Panc1 (cell line): ENCODE measurements at regions not wholly inside any gene's neighbourhood (a gene's known extent, or its start where the extent isn't known, plus 50 kb on each side); places are given as distances from the start of the nearest gene placed in this dataset.

ENCODE experiments used
- POLR2AphosphoS5 ChIP-seq: IDR thresholded peaks from 2 replicates; pipeline ENCODE4 v1.6.1; 2012; ENCODE audit warnings: mild to moderate bottlenecking, low read depth, low read length, moderate library complexity
- SIN3A ChIP-seq: IDR thresholded peaks from 2 replicates; pipeline ENCODE4 v1.6.1; 2012; ENCODE audit warnings: low read depth, mild to moderate bottlenecking, low read length, moderate library complexity, borderline replicate concordance; ENCODE audit not compliant: insufficient read depth
- TCF7L2 ChIP-seq: IDR thresholded peaks from 2 replicates; pipeline ENCODE4 v1.6.1; 2011; ENCODE audit warnings: mild to moderate bottlenecking, low read depth, low read length, inconsistent platforms
- TF ChIP-seq, protein P1 (sequence below): fragments of 450-650 bp; IDR thresholded peaks from 2 replicates; pipeline ENCODE4 v1.5.1; 2017; ENCODE audit warnings: mild to moderate bottlenecking
- TF ChIP-seq, protein P2 (sequence below), 2 experiments: IDR thresholded peaks; 2 replicates each; pipeline ENCODE4 v1.6.1; 2011 to 2012; ENCODE audit warnings: low read depth in 2 of 2, control low read depth in 1 of 2, low read length in 1 of 2, mild to moderate bottlenecking in 1 of 2, moderate library complexity in 1 of 2; ENCODE audit not compliant: insufficient read depth in 1 of 2

DNA sequence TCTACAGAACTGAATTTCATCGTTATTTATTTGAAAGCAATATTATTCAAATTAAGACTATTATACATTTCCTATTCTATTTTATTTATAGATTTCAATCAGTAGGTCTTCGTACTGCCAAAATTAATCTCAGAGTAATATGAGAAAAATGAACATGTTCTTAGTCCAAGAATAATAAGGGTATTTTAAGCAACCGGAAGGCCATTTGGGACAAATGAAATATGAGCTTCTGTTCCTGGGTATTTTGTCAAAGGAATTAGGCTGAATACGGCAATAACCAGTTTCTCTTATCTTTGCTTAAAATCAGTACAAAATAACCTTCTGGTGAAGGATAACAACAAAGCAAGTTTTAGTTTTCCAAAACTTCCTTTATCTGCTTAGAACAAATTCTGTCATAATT is 410.3 kb upstream of the PRR16 start:
- TF ChIP-seq, protein P1, sequence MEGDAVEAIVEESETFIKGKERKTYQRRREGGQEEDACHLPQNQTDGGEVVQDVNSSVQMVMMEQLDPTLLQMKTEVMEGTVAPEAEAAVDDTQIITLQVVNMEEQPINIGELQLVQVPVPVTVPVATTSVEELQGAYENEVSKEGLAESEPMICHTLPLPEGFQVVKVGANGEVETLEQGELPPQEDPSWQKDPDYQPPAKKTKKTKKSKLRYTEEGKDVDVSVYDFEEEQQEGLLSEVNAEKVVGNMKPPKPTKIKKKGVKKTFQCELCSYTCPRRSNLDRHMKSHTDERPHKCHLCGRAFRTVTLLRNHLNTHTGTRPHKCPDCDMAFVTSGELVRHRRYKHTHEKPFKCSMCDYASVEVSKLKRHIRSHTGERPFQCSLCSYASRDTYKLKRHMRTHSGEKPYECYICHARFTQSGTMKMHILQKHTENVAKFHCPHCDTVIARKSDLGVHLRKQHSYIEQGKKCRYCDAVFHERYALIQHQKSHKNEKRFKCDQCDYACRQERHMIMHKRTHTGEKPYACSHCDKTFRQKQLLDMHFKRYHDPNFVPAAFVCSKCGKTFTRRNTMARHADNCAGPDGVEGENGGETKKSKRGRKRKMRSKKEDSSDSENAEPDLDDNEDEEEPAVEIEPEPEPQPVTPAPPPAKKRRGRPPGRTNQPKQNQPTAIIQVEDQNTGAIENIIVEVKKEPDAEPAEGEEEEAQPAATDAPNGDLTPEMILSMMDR, result no peak
- TF ChIP-seq POLR2AphosphoS5, result no peak
- TF ChIP-seq SIN3A, result no peak
- TF ChIP-seq, protein P2, sequence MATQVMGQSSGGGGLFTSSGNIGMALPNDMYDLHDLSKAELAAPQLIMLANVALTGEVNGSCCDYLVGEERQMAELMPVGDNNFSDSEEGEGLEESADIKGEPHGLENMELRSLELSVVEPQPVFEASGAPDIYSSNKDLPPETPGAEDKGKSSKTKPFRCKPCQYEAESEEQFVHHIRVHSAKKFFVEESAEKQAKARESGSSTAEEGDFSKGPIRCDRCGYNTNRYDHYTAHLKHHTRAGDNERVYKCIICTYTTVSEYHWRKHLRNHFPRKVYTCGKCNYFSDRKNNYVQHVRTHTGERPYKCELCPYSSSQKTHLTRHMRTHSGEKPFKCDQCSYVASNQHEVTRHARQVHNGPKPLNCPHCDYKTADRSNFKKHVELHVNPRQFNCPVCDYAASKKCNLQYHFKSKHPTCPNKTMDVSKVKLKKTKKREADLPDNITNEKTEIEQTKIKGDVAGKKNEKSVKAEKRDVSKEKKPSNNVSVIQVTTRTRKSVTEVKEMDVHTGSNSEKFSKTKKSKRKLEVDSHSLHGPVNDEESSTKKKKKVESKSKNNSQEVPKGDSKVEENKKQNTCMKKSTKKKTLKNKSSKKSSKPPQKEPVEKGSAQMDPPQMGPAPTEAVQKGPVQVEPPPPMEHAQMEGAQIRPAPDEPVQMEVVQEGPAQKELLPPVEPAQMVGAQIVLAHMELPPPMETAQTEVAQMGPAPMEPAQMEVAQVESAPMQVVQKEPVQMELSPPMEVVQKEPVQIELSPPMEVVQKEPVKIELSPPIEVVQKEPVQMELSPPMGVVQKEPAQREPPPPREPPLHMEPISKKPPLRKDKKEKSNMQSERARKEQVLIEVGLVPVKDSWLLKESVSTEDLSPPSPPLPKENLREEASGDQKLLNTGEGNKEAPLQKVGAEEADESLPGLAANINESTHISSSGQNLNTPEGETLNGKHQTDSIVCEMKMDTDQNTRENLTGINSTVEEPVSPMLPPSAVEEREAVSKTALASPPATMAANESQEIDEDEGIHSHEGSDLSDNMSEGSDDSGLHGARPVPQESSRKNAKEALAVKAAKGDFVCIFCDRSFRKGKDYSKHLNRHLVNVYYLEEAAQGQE (IDR thresholded peaks at IDR 0.05; ENCODE audit: insufficient read depth in 1 of 2, low read depth in 2 of 2, low read length in 1 of 2), result no peak
- TF ChIP-seq TCF7L2, result no peak
